Loucy (cell line): ENCODE measurements at regions not wholly inside any gene's neighbourhood (a gene's known extent, or its start where the extent isn't known, plus 50 kb on each side); places are given as distances from the start of the nearest gene placed in this dataset.

Experiments
- CTCF ChIP-seq: fragments of 200-600 bp; sonication (generic); conservative IDR thresholded peaks from 2 replicates; pipeline ENCODE4 v1.5.1; 2014; ENCODE audit warnings: mild to moderate bottlenecking, antibody characterized with exemption, low read length
- EZH2phosphoT487 ChIP-seq: fragments of 200-600 bp; IDR thresholded peaks from 2 replicates; pipeline ENCODE4 v1.6.1; 2018; ENCODE audit warnings: antibody characterized with exemption, mild to moderate bottlenecking, moderate library complexity, borderline replicate concordance

DNA sequence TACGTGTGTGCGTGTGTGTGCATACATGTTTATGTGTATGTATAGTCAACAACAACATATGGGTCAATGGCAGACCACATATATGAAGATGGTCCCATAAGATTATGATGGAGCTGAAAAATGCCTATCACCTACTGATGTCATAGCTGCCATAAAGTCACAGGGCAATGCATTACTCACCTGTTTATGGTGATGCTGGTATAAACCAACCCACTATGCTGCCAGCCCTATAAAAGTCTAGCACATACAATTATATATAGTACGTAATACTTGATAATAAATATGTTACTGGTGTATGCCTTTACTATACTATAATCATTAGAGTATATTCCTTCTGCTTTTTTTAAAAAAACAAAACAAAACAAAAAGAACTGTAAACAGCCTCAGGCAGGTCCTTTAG is 148.4 kb upstream of the ARID1B start:
- TF ChIP-seq CTCF (no peak), EZH2phosphoT487 (no peak)
